ENCODE measurements at regions not wholly inside any gene's neighbourhood (a gene's known extent, or its start where the extent isn't known, plus 50 kb on each side); places are given as distances from the start of the nearest gene placed in this dataset.

DNA sequence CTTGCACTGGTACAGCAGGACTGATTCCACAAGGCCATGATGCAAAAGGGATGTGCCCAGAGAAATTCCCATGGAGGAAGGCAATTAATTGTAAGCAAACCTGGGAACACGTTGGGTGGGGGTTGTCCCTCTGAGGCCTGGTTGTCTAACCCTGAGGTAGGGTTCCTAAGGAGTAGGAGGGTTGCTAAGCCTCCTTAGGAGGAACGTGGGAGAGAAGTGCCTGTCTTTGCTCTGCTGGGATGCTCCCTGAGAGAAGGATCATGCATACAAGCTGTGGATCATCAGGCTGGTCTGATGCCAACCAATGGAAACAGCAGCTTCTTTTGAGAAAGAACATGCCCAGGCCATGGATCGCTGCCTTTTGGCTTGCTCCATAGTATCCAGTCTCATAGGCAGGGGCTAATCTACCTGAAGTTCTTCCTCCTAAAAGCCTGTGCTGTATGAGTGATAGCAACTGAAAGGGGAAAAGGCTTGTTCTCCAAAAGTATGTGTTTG is 203.7 kb upstream of the NPVF start:
- TF ChIP-seq POLR2A (IDR thresholded peaks at IDR 0.05; ENCODE audit: low read length) (no peak), GATA1 (IDR thresholded peaks at IDR 0.05; ENCODE audit: low read depth, low read length) (no peak)

All from erythroblast (primary cell).